ENCODE measurements at regions not wholly inside any gene's neighbourhood (a gene's known extent, or its start where the extent isn't known, plus 50 kb on each side); places are given as distances from the start of the nearest gene placed in this dataset.
"Not testable (repeated sequence)": the region's sequence is repeated elsewhere in the genome, so short reads cannot be mapped to it uniquely, and the experiment has no call there.

DNA sequence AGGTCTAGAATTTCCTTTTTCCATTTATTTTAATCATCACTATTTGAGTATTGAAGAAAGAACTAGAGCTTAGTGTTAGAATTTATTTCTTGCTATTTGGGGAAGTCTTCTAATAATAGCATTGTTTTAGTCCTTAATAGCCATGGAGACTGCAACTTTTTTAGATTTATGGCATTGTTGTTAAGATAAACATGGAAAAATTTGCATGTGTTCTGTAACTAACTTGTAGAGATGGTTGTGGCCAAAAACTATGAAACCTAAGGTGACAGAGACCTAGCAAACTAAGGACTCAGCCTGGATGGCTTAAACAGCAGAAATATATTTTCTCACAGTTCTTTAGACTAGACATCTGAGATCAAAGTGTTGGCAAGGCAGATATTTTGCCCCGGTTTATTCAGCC is 246.4 kb downstream of the SPRY2 start:
- Mint-ChIP-seq H3K9me3 (peaks cover 2 to 9% of the 10 kb centered on the region in 2 donors), H3K36me3 (ENCODE audit: insufficient read depth) (no peaks in the 10 kb centered on the region), H3K27ac (no peak overlapping the region), H3K4me1 (ENCODE audit: low read depth in 2 of 2) (no peaks in the 10 kb centered on the region), H3K27me3 (no peaks in the 10 kb centered on the region), H3K4me3 (no peak overlapping the region)
- DNase-seq (no peak), ATAC-seq (replicated peaks) (no peak)

DNA sequence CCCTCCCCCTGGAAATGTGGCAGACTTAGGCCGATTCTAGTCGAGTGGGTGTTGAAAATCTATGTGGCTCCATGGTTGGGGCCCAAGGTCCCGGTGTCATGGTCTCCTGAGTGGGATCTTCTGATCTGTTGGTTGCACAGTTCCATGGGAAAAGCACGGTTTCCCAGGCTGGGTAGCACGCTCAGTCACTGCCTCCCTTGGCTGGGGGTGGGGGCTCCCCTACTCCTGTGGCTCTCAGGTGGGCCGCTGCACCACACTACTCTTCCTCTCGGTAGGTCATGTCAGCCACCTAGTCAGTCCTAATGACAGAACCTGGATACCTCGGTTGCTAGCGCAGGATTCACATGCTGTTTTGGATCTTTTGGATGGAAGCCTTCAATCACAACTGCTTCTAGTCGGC is 247.0 kb downstream of the SPRY2 start:
- Mint-ChIP-seq H3K36me3 (ENCODE audit: insufficient read depth) (no peaks in the 10 kb centered on the region), H3K4me3 (no peak overlapping the region), H3K9me3 (peaks cover 2 to 9% of the 10 kb centered on the region in 2 donors), H3K4me1 (ENCODE audit: low read depth in 2 of 2) (no peaks in the 10 kb centered on the region), H3K27ac (no peak overlapping the region), H3K27me3 (no peaks in the 10 kb centered on the region)
- ATAC-seq (replicated peaks) (no peak), DNase-seq (no peak)

DNA sequence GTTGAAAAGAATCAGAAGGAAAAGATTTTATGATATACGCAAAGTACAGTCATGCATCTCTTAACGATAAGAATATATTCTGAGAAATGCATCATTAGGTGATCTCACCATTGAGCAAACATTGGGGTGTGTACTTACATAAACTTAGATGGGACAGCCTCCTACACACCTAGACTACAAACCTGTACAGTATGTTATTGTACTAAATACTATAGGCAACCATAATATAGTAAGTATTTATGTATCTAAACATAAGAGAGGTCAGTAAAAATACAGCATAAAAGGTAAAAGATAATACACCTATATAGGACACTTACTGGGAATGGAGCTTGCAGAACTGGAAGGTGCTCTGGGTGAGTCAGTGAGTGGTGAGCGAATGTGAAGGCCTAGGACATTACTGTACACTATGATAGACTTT is 254.6 kb downstream of the SPRY2 start:
- Mint-ChIP-seq H3K27me3 (no peaks in the 10 kb centered on the region), H3K36me3 (ENCODE audit: insufficient read depth) (peaks cover 3% of the 10 kb centered on the region), H3K4me1 (ENCODE audit: low read depth in 2 of 2) (no peaks in the 10 kb centered on the region), H3K9me3 (no peaks in the 10 kb centered on the region), H3K27ac (no peak overlapping the region), H3K4me3 (no peak overlapping the region)
- no peak for ATAC-seq (replicated peaks)
- no peak for DNase-seq

- no peaks in the 10 kb centered on the region for H3K9me3 Mint-ChIP-seq
- no peaks in the 10 kb centered on the region for H3K27me3 Mint-ChIP-seq
- H3K27ac Mint-ChIP-seq = no peak overlapping the region
- H3K36me3 Mint-ChIP-seq (ENCODE audit: insufficient read depth) = peaks cover 3% of the 10 kb centered on the region
- no peaks in the 10 kb centered on the region for H3K4me1 Mint-ChIP-seq (ENCODE audit: low read depth in 2 of 2)
- DNase-seq (no peak), ATAC-seq (replicated peaks) (no peak)
- no peak overlapping the region for H3K4me3 Mint-ChIP-seq
Measured at GRCh38 chr13:80083853-80084676, 256.9 kb downstream of the SPRY2 start.

- Mint-ChIP-seq H3K27ac (no peak overlapping the region), H3K36me3 (ENCODE audit: insufficient read depth) (peaks cover 2% of the 10 kb centered on the region), H3K9me3 (no peaks in the 10 kb centered on the region), H3K27me3 (no peaks in the 10 kb centered on the region), H3K4me3 (no peak overlapping the region), H3K4me1 (ENCODE audit: low read depth in 2 of 2) (no peaks in the 10 kb centered on the region)
- DNase-seq (no peak), ATAC-seq (replicated peaks) (no peak)
Measured at GRCh38 chr13:80083081-80083852, 257.7 kb downstream of the SPRY2 start.

- Mint-ChIP-seq H3K4me3 (no peak overlapping the region), H3K36me3 (ENCODE audit: insufficient read depth) (no peaks in the 10 kb centered on the region), H3K27me3 (no peaks in the 10 kb centered on the region), H3K27ac (no peak overlapping the region), H3K9me3 (peaks cover under 1 to 4% of the 10 kb centered on the region in 2 donors), H3K4me1 (ENCODE audit: low read depth in 2 of 2) (no peaks in the 10 kb centered on the region)
- ATAC-seq (replicated peaks) = no peak
- DNase-seq = no peak
Measured at GRCh38 chr13:80082396-80083080, 258.4 kb downstream of the SPRY2 start.

DNA sequence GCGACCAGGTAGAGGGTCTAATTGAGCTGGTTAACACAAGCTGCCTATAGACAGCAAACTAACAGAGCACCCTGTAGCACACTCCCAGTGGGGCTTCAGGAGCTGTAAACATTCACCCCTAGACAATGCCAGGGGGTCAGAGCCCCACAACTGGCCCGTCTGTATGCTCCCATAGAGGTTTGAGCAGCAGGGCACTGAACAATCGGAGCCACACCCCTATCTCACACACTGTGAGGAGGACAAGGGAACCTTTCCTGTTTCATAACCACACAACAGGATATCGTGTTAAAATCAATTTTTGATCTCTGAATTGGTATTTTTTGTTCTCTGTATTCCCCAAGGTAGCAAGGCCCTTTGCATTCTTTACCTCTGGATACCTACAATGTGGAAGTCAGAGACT is 266.1 kb downstream of the SPRY2 start:
- Mint-ChIP-seq H3K4me3 (no peak overlapping the region), H3K27ac (no peak overlapping the region), H3K27me3 (no peaks in the 10 kb centered on the region), H3K36me3 (ENCODE audit: insufficient read depth) (no peaks in the 10 kb centered on the region), H3K4me1 (ENCODE audit: low read depth in 2 of 2) (no peaks in the 10 kb centered on the region), H3K9me3 (peaks cover 8 to 15% of the 10 kb centered on the region in 2 donors)
- ATAC-seq (replicated peaks) (no peak), DNase-seq (no peak)

- Mint-ChIP-seq H3K9me3 (peaks cover 8 to 15% of the 10 kb centered on the region in 2 donors), H3K4me3 (no peak overlapping the region), H3K4me1 (ENCODE audit: low read depth in 2 of 2) (no peaks in the 10 kb centered on the region), H3K27me3 (no peaks in the 10 kb centered on the region), H3K27ac (no peak overlapping the region), H3K36me3 (ENCODE audit: insufficient read depth) (no peaks in the 10 kb centered on the region)
- no peak for DNase-seq
- ATAC-seq (replicated peaks) = no peak
Measured at GRCh38 chr13:80074143-80074752, 266.7 kb downstream of the SPRY2 start.

DNA sequence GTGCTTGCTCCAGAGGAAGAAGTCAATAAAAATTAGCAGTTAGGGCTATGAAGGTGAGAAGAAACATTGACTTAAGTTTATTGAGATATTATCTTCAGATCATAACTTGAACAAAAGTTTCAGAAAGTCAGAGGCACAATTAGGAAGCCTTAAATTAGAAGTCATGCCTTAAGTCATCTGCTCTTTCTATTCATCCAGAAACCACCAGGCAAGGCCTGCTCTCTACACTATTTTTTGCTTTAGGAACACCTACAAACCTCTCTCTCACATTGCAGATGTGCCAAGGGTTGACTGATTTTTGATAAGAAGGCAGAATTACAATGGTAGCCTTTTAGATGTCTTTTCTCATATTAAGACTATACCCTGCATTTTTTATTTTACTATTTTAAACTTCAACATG is 268.7 kb downstream of the SPRY2 start:
- DNase-seq (no peak), ATAC-seq (replicated peaks) (no peak)
- Mint-ChIP-seq H3K4me1 (ENCODE audit: low read depth in 2 of 2) (no peaks in the 10 kb centered on the region), H3K36me3 (ENCODE audit: insufficient read depth) (no peaks in the 10 kb centered on the region), H3K27me3 (no peaks in the 10 kb centered on the region), H3K4me3 (no peak overlapping the region), H3K27ac (no peak overlapping the region), H3K9me3 (peaks cover 6 to 8% of the 10 kb centered on the region in 2 donors)

DNA sequence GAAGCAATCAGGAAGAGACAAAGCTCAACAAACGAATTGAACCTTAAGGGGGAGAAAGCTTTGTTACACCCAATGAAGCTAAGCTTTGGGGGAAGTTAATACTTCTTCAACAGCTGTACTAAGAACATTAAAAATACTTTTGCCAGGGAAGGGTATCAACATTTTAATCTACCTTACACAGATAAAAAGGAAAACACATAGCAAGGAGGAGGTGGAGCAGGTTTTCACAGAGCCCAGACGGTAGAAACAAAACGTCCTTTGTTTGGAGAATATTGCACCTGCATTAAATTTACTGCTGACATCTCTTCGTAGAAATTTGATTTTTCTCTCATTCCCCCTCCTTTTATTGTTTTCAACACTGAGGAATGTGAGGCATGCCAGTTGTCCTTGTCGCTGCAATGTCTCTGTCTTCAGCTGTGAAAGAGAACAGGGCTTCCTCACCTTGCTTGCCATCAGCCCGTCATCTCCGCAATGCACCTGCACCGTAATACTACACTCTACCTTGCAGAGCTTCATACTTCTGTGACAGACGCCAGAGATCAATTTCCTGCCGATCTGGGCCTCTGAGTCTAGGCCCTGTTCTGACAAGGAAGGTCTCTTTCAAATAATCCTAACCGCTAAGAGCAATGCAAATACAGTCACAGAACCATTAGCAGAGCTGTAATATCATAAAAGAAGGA is 270.8 kb downstream of the SPRY2 start:
- ATAC-seq (replicated peaks) (no peak), DNase-seq (no peak)
- Mint-ChIP-seq H3K27ac (no peak overlapping the region), H3K9me3 (peaks cover 6 to 7% of the 10 kb centered on the region in 2 donors), H3K27me3 (no peaks in the 10 kb centered on the region), H3K36me3 (ENCODE audit: insufficient read depth) (no peaks in the 10 kb centered on the region), H3K4me1 (ENCODE audit: low read depth in 2 of 2) (no peaks in the 10 kb centered on the region), H3K4me3 (no peak overlapping the region)

DNA sequence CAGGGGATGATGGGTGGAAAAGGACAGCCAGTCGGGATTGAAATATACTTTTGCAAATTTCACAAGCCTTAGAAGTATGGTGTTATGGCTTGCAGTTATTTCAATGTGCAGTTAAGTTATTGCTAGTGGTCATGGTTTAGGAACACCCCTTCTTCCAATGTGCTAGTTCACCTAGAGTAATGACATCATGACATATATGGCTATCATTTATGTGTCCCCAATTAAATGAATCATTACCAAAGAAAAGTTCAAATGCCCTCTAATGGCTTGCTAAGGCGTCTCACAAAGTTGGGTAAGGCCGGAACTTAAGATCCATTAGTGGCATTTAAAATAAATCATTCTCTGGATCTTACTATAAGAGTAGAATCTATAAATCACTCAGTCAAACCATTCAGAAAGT is 271.6 kb downstream of the SPRY2 start:
- no peak for DNase-seq
- peaks cover 4 to 7% of the 10 kb centered on the region in 2 donors for H3K9me3 Mint-ChIP-seq
- no peaks in the 10 kb centered on the region for H3K27me3 Mint-ChIP-seq
- ATAC-seq (replicated peaks) = no peak
- no peaks in the 10 kb centered on the region for H3K4me1 Mint-ChIP-seq (ENCODE audit: low read depth in 2 of 2)
- H3K36me3 Mint-ChIP-seq (ENCODE audit: insufficient read depth) = no peaks in the 10 kb centered on the region
- H3K4me3 Mint-ChIP-seq = no peak overlapping the region
- H3K27ac Mint-ChIP-seq = no peak overlapping the region

GRCh38 chr13:80065996-80066395 is 274.9 kb downstream of the SPRY2 start:
- Mint-ChIP-seq H3K9me3 (no peaks in the 10 kb centered on the region), H3K27me3 (no peaks in the 10 kb centered on the region), H3K4me3 (no peak overlapping the region), H3K27ac (no peak overlapping the region), H3K4me1 (ENCODE audit: low read depth in 2 of 2) (no peaks in the 10 kb centered on the region), H3K36me3 (ENCODE audit: insufficient read depth) (no peaks in the 10 kb centered on the region)
- DNase-seq (no peak), ATAC-seq (replicated peaks) (no peak)

GRCh38 chr13:80062416-80062815 is 278.5 kb downstream of the SPRY2 start:
- H3K4me1 Mint-ChIP-seq (ENCODE audit: low read depth in 2 of 2); H3K27me3 Mint-ChIP-seq; H3K27ac Mint-ChIP-seq; H3K36me3 Mint-ChIP-seq (ENCODE audit: insufficient read depth); ATAC-seq (replicated peaks); DNase-seq; H3K4me3 Mint-ChIP-seq; H3K9me3 Mint-ChIP-seq: not testable (repeated sequence)
